ENCODE measurements at regions not wholly inside any gene's neighbourhood (a gene's known extent, or its start where the extent isn't known, plus 50 kb on each side); places are given as distances from the start of the nearest gene placed in this dataset.

DNA sequence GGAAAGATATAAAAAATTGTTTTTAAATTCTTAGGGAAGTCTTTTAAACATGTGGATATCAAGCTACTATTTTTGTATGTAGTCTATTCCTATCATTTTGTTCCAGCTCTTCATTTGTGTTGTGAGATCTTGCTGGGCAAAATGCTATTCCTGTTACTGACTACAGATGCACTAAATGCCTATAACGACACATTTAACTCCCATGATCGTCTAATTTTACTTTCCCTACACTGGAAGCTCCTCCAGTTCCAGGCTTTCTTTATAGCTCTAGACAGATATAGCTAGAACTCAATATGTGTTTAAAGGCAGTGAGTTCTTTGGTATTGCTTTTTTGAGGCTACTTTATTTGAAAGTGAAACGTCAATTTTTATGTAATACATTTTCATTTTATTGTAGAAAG lies 971.5 kb upstream of the CITED2 start:
- H4K20me1 ChIP-seq (ENCODE audit: insufficient read depth), result no peaks in the 10 kb centered on the region
- no peaks in the 10 kb centered on the region for H3K79me2 ChIP-seq (replicated peaks; ENCODE audit: insufficient read depth, low read length)
- no peaks in the 10 kb centered on the region for H3F3A ChIP-seq (ENCODE audit: insufficient read depth, low read length, poor library complexity, severe bottlenecking)
- no peaks in the 10 kb centered on the region for H3K9me3 ChIP-seq (ENCODE audit: low read length)
- no peaks in the 10 kb centered on the region for H3K27me3 ChIP-seq (ENCODE audit: insufficient read depth, low read depth, low read length)
- TF ChIP-seq RAD21 (conservative IDR thresholded peaks at IDR 0.05), result no peak
- no peak for TF ChIP-seq TAF1 (IDR thresholded peaks at IDR 0.05; ENCODE audit: low read depth)
- TF ChIP-seq EP300 (conservative IDR thresholded peaks at IDR 0.05; ENCODE audit: poor library complexity, severe bottlenecking), result no peak
- TF ChIP-seq, protein P1, sequence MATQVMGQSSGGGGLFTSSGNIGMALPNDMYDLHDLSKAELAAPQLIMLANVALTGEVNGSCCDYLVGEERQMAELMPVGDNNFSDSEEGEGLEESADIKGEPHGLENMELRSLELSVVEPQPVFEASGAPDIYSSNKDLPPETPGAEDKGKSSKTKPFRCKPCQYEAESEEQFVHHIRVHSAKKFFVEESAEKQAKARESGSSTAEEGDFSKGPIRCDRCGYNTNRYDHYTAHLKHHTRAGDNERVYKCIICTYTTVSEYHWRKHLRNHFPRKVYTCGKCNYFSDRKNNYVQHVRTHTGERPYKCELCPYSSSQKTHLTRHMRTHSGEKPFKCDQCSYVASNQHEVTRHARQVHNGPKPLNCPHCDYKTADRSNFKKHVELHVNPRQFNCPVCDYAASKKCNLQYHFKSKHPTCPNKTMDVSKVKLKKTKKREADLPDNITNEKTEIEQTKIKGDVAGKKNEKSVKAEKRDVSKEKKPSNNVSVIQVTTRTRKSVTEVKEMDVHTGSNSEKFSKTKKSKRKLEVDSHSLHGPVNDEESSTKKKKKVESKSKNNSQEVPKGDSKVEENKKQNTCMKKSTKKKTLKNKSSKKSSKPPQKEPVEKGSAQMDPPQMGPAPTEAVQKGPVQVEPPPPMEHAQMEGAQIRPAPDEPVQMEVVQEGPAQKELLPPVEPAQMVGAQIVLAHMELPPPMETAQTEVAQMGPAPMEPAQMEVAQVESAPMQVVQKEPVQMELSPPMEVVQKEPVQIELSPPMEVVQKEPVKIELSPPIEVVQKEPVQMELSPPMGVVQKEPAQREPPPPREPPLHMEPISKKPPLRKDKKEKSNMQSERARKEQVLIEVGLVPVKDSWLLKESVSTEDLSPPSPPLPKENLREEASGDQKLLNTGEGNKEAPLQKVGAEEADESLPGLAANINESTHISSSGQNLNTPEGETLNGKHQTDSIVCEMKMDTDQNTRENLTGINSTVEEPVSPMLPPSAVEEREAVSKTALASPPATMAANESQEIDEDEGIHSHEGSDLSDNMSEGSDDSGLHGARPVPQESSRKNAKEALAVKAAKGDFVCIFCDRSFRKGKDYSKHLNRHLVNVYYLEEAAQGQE (IDR thresholded peaks at IDR 0.05; ENCODE audit: borderline replicate concordance), result no peak
- no peak for TF ChIP-seq POLR2AphosphoS5 (IDR thresholded peaks at IDR 0.05)
- no peak overlapping the region for H2AFZ ChIP-seq (ENCODE audit: low read depth, low read length)
- H3K9me2 ChIP-seq (ENCODE audit: insufficient read depth, low read length), result no peaks in the 10 kb centered on the region
- H3K27ac ChIP-seq (ENCODE audit: low read length), result no peak overlapping the region
- H3K36me3 ChIP-seq (ENCODE audit: insufficient read depth, low read length), result no peaks in the 10 kb centered on the region
- H3K4me2 ChIP-seq (ENCODE audit: low read length), result no peak overlapping the region
- no peak overlapping the region for H3K9ac ChIP-seq (ENCODE audit: low read length)
- H3K4me3 ChIP-seq (ENCODE audit: low read length), result no peak overlapping the region

DNA sequence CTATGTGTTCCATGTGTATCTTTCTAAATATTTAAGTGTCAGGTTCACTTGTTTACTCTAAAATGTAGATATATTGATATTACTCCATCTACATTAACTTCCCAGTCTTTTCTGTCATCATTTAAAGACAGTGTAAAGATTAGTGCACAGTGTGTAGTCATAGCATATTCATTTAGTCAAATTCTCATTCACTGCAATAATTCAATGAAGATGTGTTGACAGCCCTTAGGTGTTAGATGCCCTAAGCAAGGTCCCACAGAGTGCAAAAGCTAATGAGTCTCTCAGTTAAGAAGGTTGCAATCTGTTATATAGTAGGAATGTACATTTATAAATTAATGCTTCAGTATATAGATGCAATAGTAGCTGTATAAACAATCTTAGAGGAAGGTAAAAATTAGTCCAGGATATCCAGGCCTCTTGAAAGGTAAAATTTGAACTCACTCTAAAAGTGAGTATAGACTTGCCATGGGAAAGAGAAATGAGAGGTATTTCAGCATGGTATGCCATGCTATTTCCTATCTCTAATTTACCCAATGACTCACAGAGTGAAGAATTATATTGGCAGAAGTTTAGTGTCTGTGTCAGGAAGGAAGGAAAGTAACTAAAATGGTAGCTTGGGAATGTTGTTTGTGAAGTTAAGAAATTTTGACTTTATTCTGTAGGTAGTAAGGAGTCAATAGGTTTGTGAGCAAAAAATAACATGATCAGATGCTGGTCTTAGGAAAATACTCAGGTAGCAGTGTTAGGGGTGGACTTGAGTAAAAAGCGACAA lies 969.9 kb upstream of the CITED2 start:
- Histone ChIP-seq H3K9ac (ENCODE audit: low read length) (no peak overlapping the region), H3K27ac (ENCODE audit: low read length) (no peak overlapping the region), H3K9me2 (ENCODE audit: insufficient read depth, low read length) (no peaks in the 10 kb centered on the region), H3K4me2 (ENCODE audit: low read length) (no peak overlapping the region), H4K20me1 (ENCODE audit: insufficient read depth) (no peaks in the 10 kb centered on the region), H3K4me3 (ENCODE audit: low read length) (no peak overlapping the region), H3F3A (ENCODE audit: insufficient read depth, low read length, poor library complexity, severe bottlenecking) (no peaks in the 10 kb centered on the region), H3K79me2 (replicated peaks; ENCODE audit: insufficient read depth, low read length) (no peaks in the 10 kb centered on the region), H2AFZ (ENCODE audit: low read depth, low read length) (no peak overlapping the region), H3K27me3 (ENCODE audit: insufficient read depth, low read depth, low read length) (no peaks in the 10 kb centered on the region), H3K9me3 (ENCODE audit: low read length) (no peaks in the 10 kb centered on the region), H3K36me3 (ENCODE audit: insufficient read depth, low read length) (no peaks in the 10 kb centered on the region)
- TF ChIP-seq MXI1 (conservative IDR thresholded peaks at IDR 0.05; ENCODE audit: poor library complexity, severe bottlenecking), result no peak
- TF ChIP-seq EZH2 (IDR thresholded peaks at IDR 0.05; ENCODE audit: borderline replicate concordance, insufficient read depth, low read length, poor library complexity, severe bottlenecking), result no peak
- TF ChIP-seq EP300 (conservative IDR thresholded peaks at IDR 0.05; ENCODE audit: poor library complexity, severe bottlenecking), result no peak
- TF ChIP-seq, protein P2, sequence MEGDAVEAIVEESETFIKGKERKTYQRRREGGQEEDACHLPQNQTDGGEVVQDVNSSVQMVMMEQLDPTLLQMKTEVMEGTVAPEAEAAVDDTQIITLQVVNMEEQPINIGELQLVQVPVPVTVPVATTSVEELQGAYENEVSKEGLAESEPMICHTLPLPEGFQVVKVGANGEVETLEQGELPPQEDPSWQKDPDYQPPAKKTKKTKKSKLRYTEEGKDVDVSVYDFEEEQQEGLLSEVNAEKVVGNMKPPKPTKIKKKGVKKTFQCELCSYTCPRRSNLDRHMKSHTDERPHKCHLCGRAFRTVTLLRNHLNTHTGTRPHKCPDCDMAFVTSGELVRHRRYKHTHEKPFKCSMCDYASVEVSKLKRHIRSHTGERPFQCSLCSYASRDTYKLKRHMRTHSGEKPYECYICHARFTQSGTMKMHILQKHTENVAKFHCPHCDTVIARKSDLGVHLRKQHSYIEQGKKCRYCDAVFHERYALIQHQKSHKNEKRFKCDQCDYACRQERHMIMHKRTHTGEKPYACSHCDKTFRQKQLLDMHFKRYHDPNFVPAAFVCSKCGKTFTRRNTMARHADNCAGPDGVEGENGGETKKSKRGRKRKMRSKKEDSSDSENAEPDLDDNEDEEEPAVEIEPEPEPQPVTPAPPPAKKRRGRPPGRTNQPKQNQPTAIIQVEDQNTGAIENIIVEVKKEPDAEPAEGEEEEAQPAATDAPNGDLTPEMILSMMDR (IDR thresholded peaks at IDR 0.05; ENCODE audit: poor library complexity, severe bottlenecking), result no peak
- TF ChIP-seq RAD21 (conservative IDR thresholded peaks at IDR 0.05), result no peak
- TF ChIP-seq SMC3 (conservative IDR thresholded peaks at IDR 0.05; ENCODE audit: poor library complexity), result no peak
- TF ChIP-seq, protein P1 (IDR thresholded peaks at IDR 0.05; ENCODE audit: borderline replicate concordance), result no peak
- TF ChIP-seq TAF1 (IDR thresholded peaks at IDR 0.05; ENCODE audit: low read depth), result no peak
- no peak for TF ChIP-seq POLR2AphosphoS5 (IDR thresholded peaks at IDR 0.05)

Measured in neural cell (in vitro differentiated cells).